ENCODE measurements at regions not wholly inside any gene's neighbourhood (a gene's known extent, or its start where the extent isn't known, plus 50 kb on each side); places are given as distances from the start of the nearest gene placed in this dataset.
A peak's percentile ranks its signal among the peaks of the same experiment; 100 is the strongest.
"Not testable (repeated sequence)": the region's sequence is repeated elsewhere in the genome, so short reads cannot be mapped to it uniquely, and the experiment has no call there.

DNA sequence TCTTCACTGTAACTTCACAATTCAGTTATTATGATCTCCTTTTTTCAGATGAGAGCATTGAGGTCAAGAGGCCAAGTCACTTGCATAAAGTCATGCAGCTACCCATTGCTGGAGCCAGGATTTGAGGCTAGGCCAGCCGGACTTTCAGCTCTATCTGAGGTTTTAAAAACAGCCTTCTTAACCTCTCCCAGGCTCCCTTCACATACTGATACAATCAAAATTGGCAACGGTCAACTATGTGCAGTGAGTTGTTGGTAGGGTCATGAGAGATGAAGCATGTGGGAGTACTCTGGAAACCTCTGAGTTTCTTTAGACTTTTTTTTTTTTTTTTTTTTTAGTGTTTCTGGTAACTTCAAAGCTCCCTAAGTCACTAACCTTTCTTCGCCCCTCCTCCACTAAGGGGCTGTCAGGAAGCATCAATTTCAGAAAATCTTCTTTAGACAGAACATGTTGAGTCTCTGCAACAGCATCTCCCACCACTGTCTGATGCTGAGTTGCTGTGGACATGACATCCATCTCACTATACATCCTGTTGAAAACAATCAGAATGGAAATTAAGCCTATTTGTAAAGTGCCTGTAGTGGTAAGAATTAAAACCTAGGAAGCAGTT lies 201.8 kb downstream of the SIPA1L2 start:
- no peak for TF ChIP-seq POLR2A (IDR thresholded peaks at IDR 0.05; ENCODE audit: low read depth, low read length)
- DNase-seq (ENCODE audit: insufficient read length, low spot score) (no peak), FAIRE-seq (no peak)

DNA sequence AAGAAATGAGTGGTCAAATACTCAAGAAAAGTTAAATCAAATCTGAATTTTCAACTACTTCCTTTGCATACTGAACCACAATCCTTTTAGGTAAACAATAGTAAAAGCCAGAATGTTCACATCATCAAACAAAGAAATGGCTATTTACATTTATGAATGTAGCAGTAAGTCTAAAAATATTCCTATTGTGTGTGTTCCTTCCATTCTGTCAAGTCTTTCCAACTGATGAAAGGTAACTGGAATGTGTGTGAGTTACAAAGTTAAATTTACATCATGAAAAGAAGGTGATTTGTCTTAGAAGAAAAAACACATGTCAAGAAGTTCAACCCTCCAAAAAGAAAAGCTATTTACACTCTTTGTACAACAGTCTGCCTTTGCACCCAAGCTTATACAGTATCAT lies 203.1 kb downstream of the SIPA1L2 start:
- no peak for TF ChIP-seq POLR2A (IDR thresholded peaks at IDR 0.05; ENCODE audit: low read depth, low read length)
- FAIRE-seq, result no peak
- no peak for DNase-seq (ENCODE audit: insufficient read length, low spot score)

DNA sequence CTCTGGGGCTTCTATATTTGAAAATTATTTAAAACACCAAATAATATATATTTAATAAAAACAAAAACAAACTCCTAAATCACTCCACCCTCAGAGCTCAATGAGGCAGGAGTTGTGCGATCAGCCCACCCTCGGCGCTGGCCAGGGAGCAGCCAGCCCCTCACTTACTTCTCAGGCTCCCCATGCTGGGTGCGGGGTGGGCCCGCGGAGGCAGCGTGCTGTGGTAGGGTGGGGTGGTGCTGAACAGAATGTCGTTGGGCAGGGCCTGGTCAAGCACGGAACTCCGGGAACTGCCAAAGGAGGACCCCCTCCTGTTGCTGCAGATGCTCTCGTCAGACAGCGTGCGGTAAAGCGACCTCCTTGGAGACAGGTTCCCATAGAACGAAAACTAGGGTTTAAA lies 204.5 kb downstream of the SIPA1L2 start:
- TF ChIP-seq POLR2A (IDR thresholded peaks at IDR 0.05; ENCODE audit: low read depth, low read length), result no peak
- FAIRE-seq (no peak), DNase-seq (ENCODE audit: insufficient read length, low spot score) (no peak)

DNA sequence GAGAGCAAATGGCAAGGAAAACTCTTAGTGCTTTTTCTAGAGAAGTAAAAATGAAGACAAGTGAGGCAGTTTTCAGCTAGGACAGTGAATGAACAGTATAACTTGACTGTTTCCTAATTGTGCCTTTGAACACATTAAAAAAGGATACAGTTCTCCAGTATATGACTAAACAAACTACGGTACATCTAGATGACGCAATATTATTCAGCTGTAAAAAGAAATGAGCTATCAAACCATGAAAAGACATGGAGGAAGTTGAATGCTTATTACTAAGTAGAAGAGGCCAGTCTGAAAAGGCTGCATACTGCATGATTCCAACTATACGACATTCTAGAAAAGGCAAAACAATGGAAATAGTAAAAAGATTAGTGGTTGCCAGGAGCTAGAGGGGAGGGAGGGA lies 206.3 kb downstream of the SIPA1L2 start:
- no peak for FAIRE-seq
- DNase-seq (ENCODE audit: insufficient read length, low spot score), result no peak

DNA sequence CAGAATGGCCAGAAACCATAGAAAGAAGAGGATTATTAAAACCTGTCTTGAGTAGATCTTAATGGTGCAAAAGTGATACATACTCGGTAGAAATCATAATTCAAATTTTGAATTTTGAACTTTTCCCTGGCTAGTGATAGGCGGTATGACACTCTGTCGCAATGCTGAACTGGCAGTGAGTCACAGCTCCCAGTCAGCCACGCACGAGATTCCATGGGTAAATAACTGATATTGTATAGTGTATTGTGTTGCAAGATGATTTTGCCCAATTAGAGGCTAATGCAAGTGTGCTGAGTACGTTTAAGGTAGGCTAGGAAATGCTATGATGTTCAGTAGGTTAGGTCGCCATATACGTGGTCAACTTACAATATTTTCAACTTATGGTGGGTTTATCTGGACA lies 207.0 kb downstream of the SIPA1L2 start:
- DNase-seq (ENCODE audit: insufficient read length, low spot score), result no peak
- no peak for TF ChIP-seq POLR2A (IDR thresholded peaks at IDR 0.05; ENCODE audit: low read depth, low read length)
- FAIRE-seq, result no peak

More for the DNA sequence above, 206.3 kb downstream of the SIPA1L2 start:
- TF ChIP-seq POLR2A (IDR thresholded peaks at IDR 0.05; ENCODE audit: low read depth, low read length), result no peak

- peak; percentile 33 for FAIRE-seq
- DNase-seq (ENCODE audit: insufficient read length, low spot score), result no peak
- TF ChIP-seq POLR2A (IDR thresholded peaks at IDR 0.05; ENCODE audit: low read depth, low read length), result no peak
These were observed 207.8 kb downstream of the SIPA1L2 start for GRCh38 chr1:232422098-232422497.

DNA sequence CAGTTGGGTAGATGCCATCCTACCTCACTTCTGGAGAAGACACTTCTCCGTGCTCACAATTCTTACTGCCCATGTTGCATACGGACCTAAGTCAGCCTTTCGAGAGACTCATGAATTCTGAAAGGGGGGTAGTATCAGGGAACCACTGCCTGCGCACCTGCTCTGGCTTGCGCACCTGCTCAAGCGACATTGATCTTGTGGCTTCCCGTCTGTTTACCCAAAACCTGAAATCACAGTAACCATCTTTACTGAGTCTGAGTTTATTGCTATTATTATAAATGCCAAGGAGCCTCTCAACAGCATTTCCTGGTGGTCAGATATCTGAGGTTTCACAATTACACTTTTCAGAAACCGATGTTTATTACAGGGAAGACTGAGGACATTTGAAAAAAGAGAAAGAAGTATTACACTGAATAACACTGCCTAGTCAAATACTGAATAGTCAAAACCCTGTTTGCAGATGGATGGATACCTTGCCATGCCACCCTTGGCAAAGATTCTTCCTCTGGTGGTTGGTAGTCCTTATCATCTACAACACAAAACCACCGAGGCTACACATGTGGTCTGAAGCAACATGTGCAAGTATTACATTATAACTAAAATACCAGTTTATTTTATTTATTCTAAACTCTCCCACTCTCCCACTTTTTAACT lies 208.7 kb downstream of the SIPA1L2 start:
- DNase-seq (ENCODE audit: insufficient read length, low spot score), result no peak
- no peak for TF ChIP-seq POLR2A (IDR thresholded peaks at IDR 0.05; ENCODE audit: low read depth, low read length)
- no peak for FAIRE-seq

GRCh38 chr1:232417636-232418248 lies 212.2 kb downstream of the SIPA1L2 start:
- DNase-seq (ENCODE audit: insufficient read length, low spot score), result no peak
- FAIRE-seq, result no peak
- TF ChIP-seq POLR2A (IDR thresholded peaks at IDR 0.05; ENCODE audit: low read depth, low read length), result no peak

DNA sequence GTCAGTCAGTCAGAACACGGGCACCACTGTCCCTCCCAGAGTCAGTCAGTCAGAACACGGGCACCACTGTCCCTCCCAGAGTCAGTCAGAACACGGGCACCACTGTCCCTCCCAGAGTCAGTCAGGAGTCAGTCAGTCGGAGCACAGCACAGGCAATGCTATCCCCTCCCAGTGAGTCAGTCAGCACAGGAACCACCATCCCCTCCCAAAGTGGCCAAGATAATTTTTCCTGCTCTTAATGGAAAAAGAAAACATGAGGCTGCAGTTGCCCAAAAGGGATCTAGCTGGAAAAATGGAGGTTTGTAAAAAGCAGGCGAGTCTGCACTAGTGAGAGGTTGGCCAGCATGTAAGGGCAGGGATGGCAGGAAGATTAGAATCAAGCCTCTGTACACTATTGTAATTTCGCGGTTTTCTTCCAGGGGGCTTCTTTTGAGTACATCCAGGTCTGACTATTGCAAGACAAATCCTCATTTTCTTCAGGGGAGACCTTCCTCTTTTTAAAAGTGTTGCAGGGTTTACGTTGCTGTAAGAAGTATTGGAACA lies 213.8 kb downstream of the SIPA1L2 start:
- DNase-seq (ENCODE audit: insufficient read length, low spot score) (peak; percentile 21), FAIRE-seq (no peak)
- no peak for TF ChIP-seq POLR2A (IDR thresholded peaks at IDR 0.05; ENCODE audit: low read depth, low read length)

- DNase-seq (ENCODE audit: insufficient read length, low spot score), result peak; percentile 55
- not testable (repeated sequence) for FAIRE-seq
These were observed 214.5 kb downstream of the SIPA1L2 start for GRCh38 chr1:232415481-232415880.

DNA sequence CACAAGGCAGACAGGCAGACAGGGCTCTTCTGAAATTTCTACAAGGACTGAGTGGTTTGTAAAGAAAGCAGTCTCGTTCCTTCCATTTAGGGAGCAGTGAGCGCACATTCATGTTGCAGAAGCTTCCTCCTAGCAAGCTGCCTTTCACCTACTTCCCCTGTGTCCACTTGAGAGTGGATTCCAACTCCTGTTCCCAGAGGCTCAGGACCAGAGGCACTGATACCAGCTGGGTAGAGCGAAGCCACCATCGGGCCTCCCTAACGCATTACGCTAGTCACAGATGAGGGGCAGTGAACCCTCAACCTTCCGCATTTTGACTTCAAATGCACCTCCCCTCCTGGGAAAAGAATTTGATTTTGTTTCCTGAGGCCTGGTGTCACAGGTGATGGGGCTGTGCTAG lies 215.8 kb downstream of the SIPA1L2 start:
- TF ChIP-seq POLR2A (IDR thresholded peaks at IDR 0.05; ENCODE audit: low read depth, low read length), result no peak
- no peak for FAIRE-seq
- DNase-seq (ENCODE audit: insufficient read length, low spot score), result no peak

DNA sequence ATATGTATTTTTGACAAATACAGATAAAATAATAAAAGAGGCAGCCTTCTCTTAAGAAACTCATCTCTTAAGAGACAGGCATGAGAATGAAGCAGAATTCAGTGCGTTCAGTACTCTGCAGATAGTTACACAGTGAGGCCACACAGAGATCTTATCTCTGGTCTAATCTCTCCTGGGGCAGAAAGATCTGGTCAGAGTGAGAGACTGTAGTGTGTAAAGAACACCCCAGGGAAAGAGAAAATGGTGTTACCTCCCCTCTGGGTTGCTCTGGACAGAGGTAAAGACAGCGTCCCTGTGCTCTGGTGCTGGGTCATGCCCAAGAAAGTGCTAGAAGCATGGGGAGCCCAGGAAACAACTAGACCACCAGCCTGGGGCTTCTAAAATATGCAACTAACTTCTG lies 216.3 kb downstream of the SIPA1L2 start:
- TF ChIP-seq POLR2A (IDR thresholded peaks at IDR 0.05; ENCODE audit: low read depth, low read length), result no peak
- FAIRE-seq, result no peak
- no peak for DNase-seq (ENCODE audit: insufficient read length, low spot score)

DNA sequence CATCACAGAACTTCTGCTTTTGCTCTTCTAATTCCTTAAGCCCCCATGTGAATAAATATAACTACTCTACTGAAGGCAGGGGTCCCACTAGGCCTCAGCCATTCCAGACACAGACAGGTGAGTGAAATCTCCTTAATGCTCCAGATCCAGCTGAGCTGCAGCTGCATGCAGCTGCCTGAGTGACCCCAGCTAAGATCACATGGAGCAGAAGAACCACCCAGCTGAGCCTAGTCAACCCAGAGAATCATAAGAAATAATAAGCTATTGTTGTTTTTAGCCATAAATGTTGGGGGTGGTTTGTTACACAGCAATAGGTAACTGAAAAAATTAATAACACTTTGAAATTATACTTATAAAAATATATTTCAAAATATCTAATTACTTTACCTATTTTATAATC lies 220.3 kb downstream of the SIPA1L2 start:
- TF ChIP-seq POLR2A (IDR thresholded peaks at IDR 0.05; ENCODE audit: low read depth, low read length), result no peak
- DNase-seq (ENCODE audit: insufficient read length, low spot score) (no peak), FAIRE-seq (no peak)

GRCh38 chr1:232407120-232407519 lies 222.8 kb downstream of the SIPA1L2 start:
- FAIRE-seq (no peak), DNase-seq (ENCODE audit: insufficient read length, low spot score) (no peak)
- TF ChIP-seq POLR2A (IDR thresholded peaks at IDR 0.05; ENCODE audit: low read depth, low read length), result no peak

DNA sequence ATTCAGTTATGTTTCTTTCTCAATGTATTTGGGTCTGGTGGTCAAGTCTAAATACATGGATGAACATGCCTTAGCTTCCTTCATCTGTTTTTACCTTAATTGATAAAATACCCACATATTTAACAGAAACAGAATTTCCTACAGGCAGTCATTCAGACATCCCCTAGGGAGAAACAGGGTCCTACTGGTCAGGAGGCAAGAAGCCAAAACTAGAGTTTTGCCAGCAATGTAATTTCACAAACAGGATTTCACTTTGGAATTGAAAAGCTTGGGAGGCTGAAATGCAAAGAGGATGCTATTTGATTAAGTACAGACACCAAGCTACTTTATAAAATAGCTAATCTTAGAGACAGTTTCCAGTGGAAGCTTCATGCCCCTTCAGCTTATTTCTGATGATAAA lies 224.2 kb downstream of the SIPA1L2 start:
- DNase-seq (ENCODE audit: insufficient read length, low spot score) (no peak), FAIRE-seq (no peak)
- TF ChIP-seq POLR2A (IDR thresholded peaks at IDR 0.05; ENCODE audit: low read depth, low read length), result no peak

Measured in H54 (cell line).